ENCODE measurements at regions not wholly inside any gene's neighbourhood (a gene's known extent, or its start where the extent isn't known, plus 50 kb on each side); places are given as distances from the start of the nearest gene placed in this dataset.

DNA sequence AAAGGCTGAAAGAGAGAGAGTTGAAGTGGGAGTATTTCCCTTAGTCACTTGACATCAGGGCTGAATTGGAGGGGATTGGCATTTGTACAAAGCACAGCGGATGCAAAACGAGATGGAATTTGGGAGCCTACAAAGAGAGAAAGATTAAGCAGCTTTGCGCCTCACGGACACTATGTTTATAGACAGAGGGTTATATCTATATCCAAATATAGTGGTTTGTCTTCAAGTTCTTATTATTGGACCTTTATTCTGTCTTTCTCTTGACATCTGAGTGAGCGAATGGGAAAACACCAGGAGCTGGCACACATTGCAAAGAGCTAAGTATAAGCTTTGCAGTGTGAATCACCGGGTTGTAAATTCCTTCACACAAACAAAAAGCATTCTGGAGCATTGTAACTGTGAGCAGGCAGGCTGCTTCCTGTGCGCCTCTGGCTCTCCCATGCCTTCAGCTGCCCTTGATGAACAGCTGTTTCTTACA lies 500.2 kb downstream of the STIM2 start:
- in situ Hi-C loops (cut with MboI) = no loop called here
- H3K79me2 ChIP-seq (ENCODE audit: control insufficient read depth, insufficient read depth, low read length) = no peaks in the 10 kb centered on the region
- no peaks in the 10 kb centered on the region for H3K4me1 ChIP-seq (ENCODE audit: control insufficient read depth, insufficient read depth, low read length)
- no peaks in the 10 kb centered on the region for H4K20me1 ChIP-seq (ENCODE audit: control insufficient read depth, insufficient read depth)
- WGBS (ENCODE audit: insufficient coverage, insufficient replicate concordance, low lambda C conversion rate, missing lambda C conversion rate) = 28% methylated on average over 7 of the region's 7 CpGs
- RAD21 ChIA-PET (ENCODE audit: unreplicated experiment) = no interaction called here
- no peak overlapping the region for H3K27ac ChIP-seq (ENCODE audit: control insufficient read depth, insufficient read depth)
- POLR2A ChIA-PET = no interaction called here
- no peak for TF ChIP-seq NR2C1 (IDR thresholded peaks at IDR 0.05)
- no peak for TF ChIP-seq EGR1 (IDR thresholded peaks at IDR 0.05; ENCODE audit: borderline replicate concordance in 1 of 2, low read depth in 2 of 2, low read length in 2 of 2)
- no peak for TF ChIP-seq MEF2A (IDR thresholded peaks at IDR 0.05; ENCODE audit: insufficient read depth, low read depth, low read length)
- no peak for TF ChIP-seq NFYB (IDR thresholded peaks at IDR 0.05; ENCODE audit: insufficient read depth, low read depth, low read length)
- TF ChIP-seq RELB (IDR thresholded peaks at IDR 0.05; ENCODE audit: low read depth) = no peak
- TF ChIP-seq KAT2A (conservative IDR thresholded peaks at IDR 0.05; ENCODE audit: control insufficient read depth, low read depth, low read length) = no peak
- no peak for TF ChIP-seq NRF1 (conservative IDR thresholded peaks at IDR 0.05; ENCODE audit: low read depth, low read length)
- TF ChIP-seq CREB1 (IDR thresholded peaks at IDR 0.05; ENCODE audit: low read depth) = no peak
- no peak for TF ChIP-seq TAF1 (IDR thresholded peaks at IDR 0.05; ENCODE audit: borderline replicate concordance, low read depth, low read length)
- TF ChIP-seq ELK1 (IDR thresholded peaks at IDR 0.05; ENCODE audit: low read depth, low read length) = no peak
- TF ChIP-seq HCFC1 (IDR thresholded peaks at IDR 0.05; ENCODE audit: low read length) = no peak
- no peak for TF ChIP-seq RAD51 (IDR thresholded peaks at IDR 0.05)
- no peak for TF ChIP-seq IKZF2 (IDR thresholded peaks at IDR 0.05)
- TF ChIP-seq SPI1 (IDR thresholded peaks at IDR 0.05; ENCODE audit: borderline replicate concordance, insufficient read depth, low read depth, low read length) = no peak
- no peak for TF ChIP-seq KDM1A (IDR thresholded peaks at IDR 0.05; ENCODE audit: borderline replicate concordance)
- no peak for TF ChIP-seq ATF7 (IDR thresholded peaks at IDR 0.05; ENCODE audit: low read depth)
- TF ChIP-seq CUX1 (IDR thresholded peaks at IDR 0.05; ENCODE audit: insufficient replicate concordance, low read depth, low read length) = no peak
- SMC1A ChIA-PET (ENCODE audit: uncharacterized antibody, unreplicated experiment) = interaction anchor here (0.9 kb wide), 1 partner anchor 8 kb away, joined by 3 read pairs; no protein-coding TSS in a partner anchor
- H2AFZ ChIP-seq (ENCODE audit: control insufficient read depth, low read depth, low read length) = no peak overlapping the region
- H3K27me3 ChIP-seq (replicated peaks in 1 of 2; ENCODE audit: control insufficient read depth in 2 of 2, insufficient read depth in 2 of 2, low read length in 1 of 2) = no peaks in the 10 kb centered on the region
- no peak overlapping the region for H3K4me3 ChIP-seq
- intact Hi-C loops (cut with micrococcal nuclease; ENCODE audit: unreplicated experiment) = no loop called here
- ATAC-seq (no peak), FAIRE-seq (no peak), DNase-seq (ENCODE audit: low read depth, low spot score) (no peak)
- CTCF ChIA-PET = no interaction called here
- H3K9me3 ChIP-seq (replicated peaks; ENCODE audit: control insufficient read depth, insufficient read depth, low read length) = no peaks in the 10 kb centered on the region
- no peak overlapping the region for H3K9ac ChIP-seq (ENCODE audit: control insufficient read depth, insufficient read depth, low read length)
- BruUV-seq (replicated peaks) = no TSS peak
- H3K36me3 ChIP-seq (ENCODE audit: control insufficient read depth in 2 of 2, insufficient read depth in 2 of 2, low read length in 1 of 2) = no peaks in the 10 kb centered on the region
- H3K4me2 ChIP-seq (ENCODE audit: control insufficient read depth, insufficient read depth) = no peak overlapping the region

Measured in GM12878 (cell line).